ENCODE measurements at regions not wholly inside any gene's neighbourhood (a gene's known extent, or its start where the extent isn't known, plus 50 kb on each side); places are given as distances from the start of the nearest gene placed in this dataset.
"Not testable (repeated sequence)": the region's sequence is repeated elsewhere in the genome, so short reads cannot be mapped to it uniquely, and the experiment has no call there.

DNA sequence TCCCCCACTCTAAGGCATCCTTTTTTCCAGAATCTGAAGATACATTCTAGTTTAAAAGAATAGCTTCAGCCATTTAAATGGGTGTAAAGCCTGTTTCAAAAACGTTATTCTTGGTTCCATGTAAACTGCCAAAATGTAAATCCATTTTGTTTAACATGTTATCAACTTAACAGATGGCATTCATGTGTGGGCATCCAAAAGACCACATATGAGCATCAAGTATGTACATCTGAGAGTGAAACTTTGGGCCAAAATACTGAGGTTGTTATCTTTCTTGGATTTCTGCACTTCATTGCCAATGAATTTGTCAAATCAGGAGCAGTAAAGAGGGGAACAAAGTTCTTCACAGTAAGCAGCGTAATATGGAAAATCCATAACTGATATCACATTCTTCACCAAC is 395.4 kb downstream of the ZNF804A start:
- Mint-ChIP-seq H3K27me3 (ENCODE audit: low read depth) (no peaks in the 10 kb centered on the region), H3K4me1 (ENCODE audit: low read depth) (no peaks in the 10 kb centered on the region), H3K9me3 (peaks cover 1 to 2% of the 10 kb centered on the region in 2 donors), H3K4me3 (no peak overlapping the region), H3K36me3 (ENCODE audit: insufficient read depth in 2 of 2) (no peaks in the 10 kb centered on the region), H3K27ac (no peak overlapping the region)
- DNase-seq (no peak), ATAC-seq (replicated peaks in 1 of 2) (no peak)

- peaks cover 3 to 4% of the 10 kb centered on the region in 2 donors for H3K36me3 Mint-ChIP-seq (ENCODE audit: insufficient read depth in 2 of 2)
- no peak overlapping the region for H3K27ac Mint-ChIP-seq
- H3K4me1 Mint-ChIP-seq (ENCODE audit: low read depth), result no peaks in the 10 kb centered on the region
- H3K4me3 Mint-ChIP-seq, result no peak overlapping the region
- ATAC-seq (replicated peaks in 1 of 2) (no peak), DNase-seq (no peak)
- H3K9me3 Mint-ChIP-seq, result peaks cover 5 to 14% of the 10 kb centered on the region in 2 donors
- H3K27me3 Mint-ChIP-seq (ENCODE audit: low read depth), result no peaks in the 10 kb centered on the region
These were observed 408.2 kb downstream of the ZNF804A start for GRCh38 chr2:185006481-185006880.

DNA sequence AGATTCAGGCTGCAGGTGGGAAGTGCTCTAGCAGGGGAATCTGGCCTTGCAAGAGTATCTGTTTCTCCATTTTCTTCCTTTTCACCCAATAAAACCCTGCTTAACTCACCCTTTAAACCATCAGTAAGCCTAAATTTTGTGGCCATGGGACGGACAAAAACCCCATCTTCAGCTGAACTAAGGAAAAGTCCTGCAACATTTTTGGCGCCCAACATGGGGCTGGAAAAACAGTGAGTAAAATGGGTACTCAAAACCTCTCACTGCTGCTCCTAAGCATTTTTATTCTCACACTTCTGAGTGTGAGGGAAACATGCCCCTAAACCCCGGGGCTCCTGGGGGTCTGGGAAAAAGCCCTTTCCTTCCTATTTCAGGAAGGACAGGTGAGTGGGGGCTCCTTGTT is 414.3 kb downstream of the ZNF804A start:
- Mint-ChIP-seq H3K9me3 (peaks cover 5 to 14% of the 10 kb centered on the region in 2 donors), H3K27ac (no peak overlapping the region), H3K4me1 (ENCODE audit: low read depth) (no peaks in the 10 kb centered on the region), H3K36me3 (ENCODE audit: insufficient read depth in 2 of 2) (peaks cover 6 to 11% of the 10 kb centered on the region in 2 donors), H3K4me3 (no peak overlapping the region), H3K27me3 (ENCODE audit: low read depth) (no peaks in the 10 kb centered on the region)
- DNase-seq (no peak), ATAC-seq (replicated peaks in 1 of 2) (no peak)

DNA sequence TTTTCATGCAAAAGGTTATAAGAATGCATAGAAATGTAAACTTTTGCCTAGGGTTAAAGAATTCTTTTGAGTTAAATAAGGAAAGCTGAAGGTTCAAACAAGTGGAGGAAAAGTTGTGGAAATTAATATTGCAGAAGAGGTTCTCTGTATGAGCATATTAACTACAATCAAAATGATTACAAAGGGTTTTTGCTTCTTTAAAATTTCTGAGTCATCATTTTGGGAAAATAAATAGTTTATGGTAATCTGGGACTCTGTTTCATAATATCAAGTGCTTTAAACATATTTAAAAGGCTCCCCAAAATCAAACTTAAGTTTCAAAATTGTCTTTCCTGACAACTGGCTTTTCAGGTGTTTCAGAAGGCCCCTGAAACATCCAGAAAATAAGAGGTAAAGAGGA is 415.7 kb downstream of the ZNF804A start:
- peaks cover 6 to 11% of the 10 kb centered on the region in 2 donors for H3K36me3 Mint-ChIP-seq (ENCODE audit: insufficient read depth in 2 of 2)
- no peaks in the 10 kb centered on the region for H3K4me1 Mint-ChIP-seq (ENCODE audit: low read depth)
- H3K27me3 Mint-ChIP-seq (ENCODE audit: low read depth), result no peaks in the 10 kb centered on the region
- peaks cover 5 to 15% of the 10 kb centered on the region in 2 donors for H3K9me3 Mint-ChIP-seq
- H3K4me3 Mint-ChIP-seq, result no peak overlapping the region
- no peak overlapping the region for H3K27ac Mint-ChIP-seq
- ATAC-seq (replicated peaks in 1 of 2), result no peak
- DNase-seq, result no peak

- not testable (repeated sequence) for H3K4me3 Mint-ChIP-seq; H3K27me3 Mint-ChIP-seq (ENCODE audit: low read depth); H3K4me1 Mint-ChIP-seq (ENCODE audit: low read depth); H3K27ac Mint-ChIP-seq; H3K36me3 Mint-ChIP-seq (ENCODE audit: insufficient read depth in 2 of 2); ATAC-seq (replicated peaks in 1 of 2); DNase-seq
- peaks cover 2 to 15% of the 10 kb centered on the region in 2 donors for H3K9me3 Mint-ChIP-seq
These were observed 427.6 kb downstream of the ZNF804A start for GRCh38 chr2:185025891-185026290.

DNA sequence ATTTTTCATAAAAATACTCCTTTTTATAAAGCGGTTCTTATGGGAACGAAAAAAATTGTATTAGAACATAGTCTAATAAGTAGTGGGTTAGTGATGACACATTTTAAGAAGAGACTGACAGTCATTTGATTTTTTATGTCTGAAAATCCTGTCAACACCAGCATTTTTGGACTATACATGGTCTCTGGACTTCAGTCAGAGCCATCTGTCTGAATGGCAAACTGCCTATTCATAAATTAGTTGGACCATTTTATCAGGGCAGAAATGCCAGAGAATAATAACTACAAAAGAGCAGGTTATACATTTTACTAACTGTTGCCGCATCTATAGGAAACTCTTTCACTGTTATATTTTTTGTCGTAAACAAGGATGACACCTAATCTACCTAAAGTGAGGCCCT is 437.6 kb downstream of the ZNF804A start:
- Mint-ChIP-seq H3K36me3 (ENCODE audit: insufficient read depth in 2 of 2) (peaks cover 2% of the 10 kb centered on the region in 2 donors), H3K4me3 (no peak overlapping the region)
- no peak for ATAC-seq (replicated peaks in 1 of 2)

GRCh38 chr2:185044323-185044874 is 446.1 kb downstream of the ZNF804A start:
- Mint-ChIP-seq H3K9me3 (peaks cover 5 to 14% of the 10 kb centered on the region in 2 donors), H3K4me3 (no peak overlapping the region), H3K27me3 (ENCODE audit: low read depth) (no peaks in the 10 kb centered on the region), H3K36me3 (ENCODE audit: insufficient read depth in 2 of 2) (peaks cover 0 to 2% of the 10 kb centered on the region in 2 donors), H3K4me1 (ENCODE audit: low read depth) (no peaks in the 10 kb centered on the region), H3K27ac (no peak overlapping the region)
- ATAC-seq (replicated peaks in 1 of 2) (no peak), DNase-seq (no peak)

More for the DNA sequence above, 437.6 kb downstream of the ZNF804A start:
- Mint-ChIP-seq H3K27me3 (ENCODE audit: low read depth) (no peaks in the 10 kb centered on the region), H3K4me1 (ENCODE audit: low read depth) (no peaks in the 10 kb centered on the region), H3K27ac (no peak overlapping the region), H3K9me3 (peaks cover 8 to 9% of the 10 kb centered on the region in 2 donors)
- DNase-seq, result no peak

DNA sequence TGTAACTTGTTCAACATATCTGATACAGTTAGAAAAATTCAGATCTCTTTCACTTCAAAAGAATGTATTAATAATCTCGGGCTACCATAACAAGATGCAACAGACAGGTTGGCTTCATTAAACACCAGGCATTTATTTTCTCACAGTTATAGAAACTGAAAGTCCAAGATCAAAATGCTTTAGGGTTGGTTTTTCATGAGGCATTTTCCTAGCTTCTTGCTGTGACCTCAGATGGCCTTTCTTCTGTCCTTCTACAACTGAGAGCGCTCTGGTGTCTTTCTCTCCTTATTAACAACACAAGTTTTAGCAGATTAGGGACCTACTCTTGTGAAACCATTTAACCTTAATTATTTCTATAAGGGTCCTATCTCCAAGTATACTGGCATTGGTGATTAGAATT is 452.5 kb downstream of the ZNF804A start:
- Mint-ChIP-seq H3K9me3 (peaks cover 0 to 8% of the 10 kb centered on the region in 2 donors), H3K4me3 (no peak overlapping the region), H3K27me3 (ENCODE audit: low read depth) (no peaks in the 10 kb centered on the region), H3K36me3 (ENCODE audit: insufficient read depth in 2 of 2) (no peaks in the 10 kb centered on the region), H3K4me1 (ENCODE audit: low read depth) (no peaks in the 10 kb centered on the region), H3K27ac (no peak overlapping the region)
- no peak for ATAC-seq (replicated peaks in 1 of 2)
- no peak for DNase-seq

DNA sequence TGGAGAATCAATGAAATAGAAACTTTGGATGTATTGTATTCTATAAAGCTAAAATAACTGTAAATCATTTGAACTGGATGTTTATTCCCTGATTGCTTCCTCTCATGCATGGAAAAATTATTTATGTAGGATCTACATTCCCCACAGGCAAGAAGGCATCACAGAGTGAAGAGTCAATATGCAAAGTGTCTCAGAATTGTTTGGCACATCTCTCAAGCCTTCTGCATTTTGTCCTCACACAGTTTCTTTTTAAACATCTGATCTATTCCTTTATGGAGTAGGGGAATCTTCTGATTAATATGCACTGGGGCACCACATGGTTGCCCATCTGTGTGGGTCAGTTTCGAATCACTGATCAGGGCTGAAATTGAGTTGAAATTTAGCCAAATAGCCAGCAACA is 465.4 kb downstream of the ZNF804A start:
- no peaks in the 10 kb centered on the region for H3K4me1 Mint-ChIP-seq (ENCODE audit: low read depth)
- no peak overlapping the region for H3K4me3 Mint-ChIP-seq
- peaks cover 3 to 7% of the 10 kb centered on the region in 2 donors for H3K9me3 Mint-ChIP-seq
- H3K36me3 Mint-ChIP-seq (ENCODE audit: insufficient read depth in 2 of 2), result no peaks in the 10 kb centered on the region
- H3K27me3 Mint-ChIP-seq (ENCODE audit: low read depth), result no peaks in the 10 kb centered on the region
- no peak overlapping the region for H3K27ac Mint-ChIP-seq
- DNase-seq (no peak), ATAC-seq (replicated peaks in 1 of 2) (no peak)

GRCh38 chr2:185066128-185066527 is 467.8 kb downstream of the ZNF804A start:
- no peaks in the 10 kb centered on the region for H3K36me3 Mint-ChIP-seq (ENCODE audit: insufficient read depth in 2 of 2)
- H3K4me3 Mint-ChIP-seq, result no peak overlapping the region
- no peak for ATAC-seq (replicated peaks in 1 of 2)
- no peak overlapping the region for H3K27ac Mint-ChIP-seq
- H3K9me3 Mint-ChIP-seq, result peaks cover 4 to 5% of the 10 kb centered on the region in 2 donors
- H3K27me3 Mint-ChIP-seq (ENCODE audit: low read depth), result no peaks in the 10 kb centered on the region
- no peaks in the 10 kb centered on the region for H3K4me1 Mint-ChIP-seq (ENCODE audit: low read depth)
- no peak for DNase-seq

DNA sequence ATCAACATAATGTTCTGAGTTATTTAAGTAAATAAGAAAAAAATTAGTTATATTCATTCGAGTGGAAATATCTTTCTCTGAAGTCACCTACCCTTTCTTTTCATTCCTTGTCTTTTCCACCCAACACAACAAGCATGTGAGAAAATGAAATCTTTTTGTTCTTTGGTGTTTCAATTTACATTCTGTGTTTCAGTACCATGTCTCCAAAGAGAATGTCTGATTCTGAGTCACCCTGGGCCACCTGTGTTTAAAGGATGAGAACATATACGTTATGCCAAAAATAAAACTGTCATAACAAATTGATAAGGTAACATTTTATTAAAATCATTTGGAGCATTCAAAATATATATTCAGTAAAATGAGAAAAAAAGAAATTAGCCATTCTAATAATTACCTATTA is 470.8 kb downstream of the ZNF804A start:
- H3K27me3 Mint-ChIP-seq (ENCODE audit: low read depth), result no peaks in the 10 kb centered on the region
- H3K36me3 Mint-ChIP-seq (ENCODE audit: insufficient read depth in 2 of 2), result no peaks in the 10 kb centered on the region
- H3K9me3 Mint-ChIP-seq, result peaks cover 4 to 5% of the 10 kb centered on the region in 2 donors
- H3K4me3 Mint-ChIP-seq, result no peak overlapping the region
- H3K27ac Mint-ChIP-seq, result no peak overlapping the region
- H3K4me1 Mint-ChIP-seq (ENCODE audit: low read depth), result no peaks in the 10 kb centered on the region
- no peak for ATAC-seq (replicated peaks in 1 of 2)
- DNase-seq, result no peak

DNA sequence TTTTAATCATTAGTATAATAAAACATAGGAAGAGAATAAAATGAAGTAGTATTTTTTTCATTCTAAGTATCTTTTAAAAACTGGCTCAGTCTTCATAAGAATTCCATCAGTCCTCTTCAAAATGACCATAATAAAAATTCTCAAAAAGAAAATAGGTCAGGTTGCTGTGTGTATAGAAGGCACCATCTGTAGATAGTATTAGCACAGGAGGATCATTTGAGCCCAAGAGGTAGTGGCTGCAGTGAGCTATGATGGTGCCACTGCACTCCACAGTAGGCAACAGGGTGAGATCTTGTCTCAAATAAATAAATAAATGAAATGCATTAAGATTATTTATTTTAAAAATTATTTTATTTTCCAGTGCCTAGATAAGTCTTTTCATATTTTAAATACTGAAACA is 475.8 kb downstream of the ZNF804A start:
- Mint-ChIP-seq H3K9me3 (peaks cover 2 to 3% of the 10 kb centered on the region in 2 donors), H3K4me3 (no peak overlapping the region), H3K36me3 (ENCODE audit: insufficient read depth in 2 of 2) (no peaks in the 10 kb centered on the region), H3K27me3 (ENCODE audit: low read depth) (no peaks in the 10 kb centered on the region), H3K4me1 (ENCODE audit: low read depth) (no peaks in the 10 kb centered on the region), H3K27ac (no peak overlapping the region)
- DNase-seq, result no peak
- ATAC-seq (replicated peaks in 1 of 2), result no peak

DNA sequence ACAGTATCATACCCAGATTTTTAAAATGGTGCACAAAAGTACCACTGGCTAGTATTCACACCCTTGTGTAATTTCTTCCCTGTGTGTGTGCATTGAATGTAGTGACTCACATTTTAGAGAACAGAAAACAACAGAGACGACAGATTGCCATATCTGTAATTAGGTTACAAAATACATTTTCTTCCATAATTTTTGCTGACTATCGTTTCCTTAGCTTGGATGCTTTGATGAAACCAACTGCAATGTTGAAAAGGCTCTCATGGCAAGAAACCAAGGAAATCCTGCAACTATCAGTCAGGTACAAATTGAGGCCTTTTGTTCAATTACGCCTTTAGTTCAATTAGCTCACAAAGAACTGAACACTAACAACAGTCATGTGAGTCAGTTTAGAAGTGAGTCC is 484.4 kb downstream of the ZNF804A start:
- no peaks in the 10 kb centered on the region for H3K36me3 Mint-ChIP-seq (ENCODE audit: insufficient read depth in 2 of 2)
- DNase-seq (no peak), ATAC-seq (replicated peaks in 1 of 2) (no peak)
- H3K4me3 Mint-ChIP-seq, result no peak overlapping the region
- no peaks in the 10 kb centered on the region for H3K4me1 Mint-ChIP-seq (ENCODE audit: low read depth)
- no peak overlapping the region for H3K27ac Mint-ChIP-seq
- H3K27me3 Mint-ChIP-seq (ENCODE audit: low read depth), result no peaks in the 10 kb centered on the region
- H3K9me3 Mint-ChIP-seq, result peaks cover 3 to 4% of the 10 kb centered on the region in 2 donors

GRCh38 chr2:185108588-185108987 is 510.3 kb downstream of the ZNF804A start:
- ATAC-seq (replicated peaks in 1 of 2), result no peak

More at GRCh38 chr2:185108588-185108987, 510.3 kb downstream of the ZNF804A start:
- peaks cover 1 to 10% of the 10 kb centered on the region in 2 donors for H3K9me3 Mint-ChIP-seq
- no peak overlapping the region for H3K27ac Mint-ChIP-seq
- no peaks in the 10 kb centered on the region for H3K4me1 Mint-ChIP-seq (ENCODE audit: low read depth)
- DNase-seq, result no peak
- no peak overlapping the region for H3K4me3 Mint-ChIP-seq
- no peaks in the 10 kb centered on the region for H3K27me3 Mint-ChIP-seq (ENCODE audit: low read depth)
- peaks cover 0 to 1% of the 10 kb centered on the region in 2 donors for H3K36me3 Mint-ChIP-seq (ENCODE audit: insufficient read depth in 2 of 2)
